Smooth muscle cell (in vitro differentiated cells): ENCODE measurements at regions not wholly inside any gene's neighbourhood (a gene's known extent, or its start where the extent isn't known, plus 50 kb on each side); places are given as distances from the start of the nearest gene placed in this dataset.

Experiments
- DNase-seq: peaks from one replicate; lab custom pipeline; 2025; ENCODE audit not compliant: unreplicated experiment; lab: John Stamatoyannopoulos, UW
- H2AFZ ChIP-seq: fragments of 200-600 bp; sonication (generic); 2 replicates; pipeline ENCODE4 v1.6.0; 2016; ENCODE audit warnings: antibody characterized with exemption, low read depth, mild to moderate bottlenecking
- H3F3A ChIP-seq: fragments of 200-600 bp; sonication (generic); 2 replicates; pipeline ENCODE4 v1.6.0; 2017; ENCODE audit warnings: antibody characterized with exemption, low read depth
- H3K27ac ChIP-seq: fragments of 200-600 bp; sonication (generic); 2 replicates; pipeline ENCODE4 v1.5.1; 2016; ENCODE audit warnings: low read depth, mild to moderate bottlenecking
- H3K27me3 ChIP-seq: fragments of 200-600 bp; sonication (generic); 2 replicates; pipeline ENCODE4 v1.6.1; 2016; ENCODE audit warnings: low read depth, mild to moderate bottlenecking
- H3K36me3 ChIP-seq: fragments of 200-600 bp; sonication (generic); 2 replicates; pipeline ENCODE4 v1.5.1; 2016; ENCODE audit warnings: low read depth
- H3K4me1 ChIP-seq: fragments of 200-600 bp; sonication (generic); 2 replicates; pipeline ENCODE4 v1.5.1; 2016; ENCODE audit warnings: low read depth
- H3K4me2 ChIP-seq: fragments of 200-600 bp; sonication (generic); 2 replicates; pipeline ENCODE4 v1.6.0; 2016; ENCODE audit warnings: mild to moderate bottlenecking
- H3K4me3 ChIP-seq: fragments of 200-600 bp; sonication (generic); 2 replicates; pipeline ENCODE4 v1.5.1; 2016; ENCODE audit warnings: mild to moderate bottlenecking
- H3K79me2 ChIP-seq: fragments of 200-600 bp; sonication (generic); 2 replicates; pipeline ENCODE4 v1.6.0; 2016; ENCODE audit warnings: low read depth, mild to moderate bottlenecking
- H3K9ac ChIP-seq: fragments of 200-600 bp; sonication (generic); 2 replicates; pipeline ENCODE4 v1.6.0; 2016; ENCODE audit warnings: low read depth
- H3K9me3 ChIP-seq: fragments of 200-600 bp; sonication (generic); replicated peaks from 2 replicates; pipeline ENCODE4 v1.5.1; 2016; ENCODE audit warnings: low read depth
- H4K20me1 ChIP-seq: fragments of 200-600 bp; sonication (generic); 2 replicates; pipeline ENCODE4 v1.6.0; 2016; ENCODE audit warnings: low read depth
- CTCF ChIP-seq: fragments of 200-600 bp; sonication (generic); IDR thresholded peaks from 2 replicates; pipeline ENCODE4 v1.5.1; 2017; ENCODE audit warnings: borderline replicate concordance, mild to moderate bottlenecking, antibody characterized with exemption; ENCODE audit not compliant: insufficient read depth, poor library complexity, severe bottlenecking
- WGBS: methylation state at CpG from one replicate; pipeline ENCODE4 v1.1.7; 2016; ENCODE audit warnings: low lambda C conversion rate; 5-methylcytosine and 5-hydroxymethylcytosine counted together

GRCh38 chr6:11484441-11484840 is 53.1 kb upstream of the TMEM170B start:
- Histone ChIP-seq H4K20me1 (no peaks in the 10 kb centered on the region), H3K4me2 (peak overlapping the region; percentile 58), H3F3A (peaks cover 9% of the 10 kb centered on the region), H3K27me3 (no peaks in the 10 kb centered on the region), H3K4me3 (no peak overlapping the region), H2AFZ (peak overlapping the region; percentile 68), H3K9me3 (no peaks in the 10 kb centered on the region), H3K79me2 (no peaks in the 10 kb centered on the region), H3K27ac (peak overlapping the region; percentile 85), H3K9ac (no peak overlapping the region), H3K4me1 (peaks cover 25% of the 10 kb centered on the region), H3K36me3 (no peaks in the 10 kb centered on the region)
- DNase-seq: no peak
- no peak for TF ChIP-seq CTCF
- 28% methylated on average over 2 of the region's 2 CpGs for WGBS

- H3F3A ChIP-seq: peaks cover 9% of the 10 kb centered on the region
- H3K4me2 ChIP-seq: peak overlapping the region; percentile 18
- no peaks in the 10 kb centered on the region for H3K9me3 ChIP-seq
- no peaks in the 10 kb centered on the region for H3K79me2 ChIP-seq
- DNase-seq: no peak
- H4K20me1 ChIP-seq: no peaks in the 10 kb centered on the region
- peaks cover 25% of the 10 kb centered on the region for H3K4me1 ChIP-seq
- H3K27me3 ChIP-seq: no peaks in the 10 kb centered on the region
- H2AFZ ChIP-seq: no peak overlapping the region
- no peak overlapping the region for H3K4me3 ChIP-seq
- TF ChIP-seq CTCF: no peak
- H3K9ac ChIP-seq: no peak overlapping the region
- 38% methylated on average over 3 of the region's 3 CpGs for WGBS
- H3K27ac ChIP-seq: peak overlapping the region; percentile 33
- no peaks in the 10 kb centered on the region for H3K36me3 ChIP-seq
Measured at GRCh38 chr6:11482616-11483015, 54.9 kb upstream of the TMEM170B start.

- no peak for DNase-seq
- no peak overlapping the region for H3K4me2 ChIP-seq
- WGBS: 23% methylated on average over 4 of the region's 4 CpGs
Measured at GRCh38 chr6:11480541-11480940, 57.0 kb upstream of the TMEM170B start.

More at GRCh38 chr6:11480541-11480940, 57.0 kb upstream of the TMEM170B start:
- peak overlapping the region; percentile 75 for H3K27ac ChIP-seq
- no peaks in the 10 kb centered on the region for H3K9me3 ChIP-seq
- H3K4me1 ChIP-seq: peaks cover 12% of the 10 kb centered on the region
- no peak overlapping the region for H3K4me3 ChIP-seq
- H3K36me3 ChIP-seq: no peaks in the 10 kb centered on the region
- no peaks in the 10 kb centered on the region for H4K20me1 ChIP-seq
- H2AFZ ChIP-seq: peak overlapping the region; percentile 44
- peaks cover 5% of the 10 kb centered on the region for H3F3A ChIP-seq
- no peaks in the 10 kb centered on the region for H3K27me3 ChIP-seq
- TF ChIP-seq CTCF: no peak
- H3K79me2 ChIP-seq: no peaks in the 10 kb centered on the region
- no peak overlapping the region for H3K9ac ChIP-seq
